Ishikawa (cell line): ENCODE measurements at regions not wholly inside any gene's neighbourhood (a gene's known extent, or its start where the extent isn't known, plus 50 kb on each side); places are given as distances from the start of the nearest gene placed in this dataset.

Experiments
- CEBPB ChIP-seq: IDR thresholded peaks from 2 replicates; pipeline ENCODE4 v1.6.1; 2012
- CREB1 ChIP-seq: IDR thresholded peaks from 2 replicates; pipeline ENCODE4 v1.6.1; 2012; ENCODE audit warnings: low read depth
- EGR1 ChIP-seq: IDR thresholded peaks from 2 replicates; pipeline ENCODE4 v1.6.1; 2012
- EP300 ChIP-seq: IDR thresholded peaks from 2 replicates; pipeline ENCODE4 v1.6.1; 2012; ENCODE audit warnings: borderline replicate concordance
- FOXM1 ChIP-seq: IDR thresholded peaks from 2 replicates; pipeline ENCODE4 v1.6.1; 2012; ENCODE audit warnings: low read depth, borderline replicate concordance
- MAX ChIP-seq: IDR thresholded peaks from 2 replicates; pipeline ENCODE4 v1.6.1; 2012
- NFIC ChIP-seq: IDR thresholded peaks from 2 replicates; pipeline ENCODE4 v1.6.1; 2012
- RAD21 ChIP-seq: IDR thresholded peaks from 2 replicates; pipeline ENCODE4 v1.6.1; 2012; ENCODE audit warnings: low read depth
- REST ChIP-seq: IDR thresholded peaks from 2 replicates; pipeline ENCODE4 v1.6.1; 2012; ENCODE audit warnings: low read depth, mild to moderate bottlenecking
- TAF1 ChIP-seq: IDR thresholded peaks from 2 replicates; pipeline ENCODE4 v1.6.1; 2012; ENCODE audit warnings: low read depth, mild to moderate bottlenecking
- TCF12 ChIP-seq: IDR thresholded peaks from 2 replicates; pipeline ENCODE4 v1.6.1; 2012; ENCODE audit warnings: low read depth
- TEAD4 ChIP-seq: IDR thresholded peaks from 2 replicates; pipeline ENCODE4 v1.6.1; 2012
- USF1 ChIP-seq: IDR thresholded peaks from 2 replicates; pipeline ENCODE4 v1.6.1; 2012
- YY1 ChIP-seq: IDR thresholded peaks from 2 replicates; pipeline ENCODE4 v1.6.1; 2012; ENCODE audit warnings: low read depth

GRCh38 chr6:17020889-17021538, 80.8 kb upstream of the STMND1 start:
- TF ChIP-seq TEAD4 (no peak), USF1 (no peak), YY1 (no peak), RAD21 (no peak), CREB1 (no peak), TCF12 (no peak), FOXM1 (no peak), MAX (no peak), EP300 (no peak), EGR1 (no peak), NFIC (no peak), REST (no peak), TAF1 (no peak)

GRCh38 chr6:17018425-17018824, 83.4 kb upstream of the STMND1 start:
- TF ChIP-seq FOXM1 (no peak), EP300 (no peak), TAF1 (no peak)

GRCh38 chr6:17017416-17017815, 84.4 kb upstream of the STMND1 start:
- TF ChIP-seq RAD21 = no peak
- TF ChIP-seq MAX = no peak
- TF ChIP-seq CEBPB = no peak
- no peak for TF ChIP-seq CREB1
- no peak for TF ChIP-seq EGR1

GRCh38 chr6:17015551-17016381, 86.1 kb upstream of the STMND1 start:
- no peak for TF ChIP-seq CREB1
- no peak for TF ChIP-seq TAF1
- no peak for TF ChIP-seq USF1
- no peak for TF ChIP-seq YY1

- TF ChIP-seq FOXM1 = no peak
- TF ChIP-seq CREB1 = no peak
- TF ChIP-seq YY1 = no peak
- TF ChIP-seq REST = no peak
- TF ChIP-seq MAX = no peak
- no peak for TF ChIP-seq NFIC
- no peak for TF ChIP-seq EGR1
Measured at GRCh38 chr6:17015144-17015543, 86.7 kb upstream of the STMND1 start.

GRCh38 chr6:17013701-17014100, 88.1 kb upstream of the STMND1 start:
- TF ChIP-seq RAD21 (no peak), REST (no peak), USF1 (no peak), NFIC (no peak), EGR1 (no peak)
